ENCODE measurements at regions not wholly inside any gene's neighbourhood (a gene's known extent, or its start where the extent isn't known, plus 50 kb on each side); places are given as distances from the start of the nearest gene placed in this dataset.
"Not testable (repeated sequence)": the region's sequence is repeated elsewhere in the genome, so short reads cannot be mapped to it uniquely, and the experiment has no call there.

- Histone ChIP-seq H3K4me1 (ENCODE audit: low read length) (no peaks in the 10 kb centered on the region), H3K27me3 (ENCODE audit: low read depth, low read length) (no peaks in the 10 kb centered on the region), H4K20me1 (ENCODE audit: insufficient read depth, low read length) (no peaks in the 10 kb centered on the region), H3K9ac (ENCODE audit: low read length) (no peak overlapping the region), H3K36me3 (replicated peaks; ENCODE audit: low read depth, low read length) (no peaks in the 10 kb centered on the region), H2AFZ (ENCODE audit: low read depth, low read length) (no peak overlapping the region), H3K9me3 (ENCODE audit: insufficient read depth, low read length) (no peaks in the 10 kb centered on the region), H3K4me3 (ENCODE audit: low read length) (no peak overlapping the region), H3K79me2 (ENCODE audit: low read length) (no peaks in the 10 kb centered on the region), H3K27ac (ENCODE audit: low read length) (no peak overlapping the region), H3K4me2 (ENCODE audit: low read length) (no peak overlapping the region)
- no peak for TF ChIP-seq EZH2phosphoT487 (IDR thresholded peaks at IDR 0.05; ENCODE audit: low read depth)
- TF ChIP-seq CTCF (IDR thresholded peaks at IDR 0.05; ENCODE audit: low read depth, low read length), result no peak
These were observed 274.4 kb upstream of the TOM1L1 start for GRCh38 chr17:54626146-54626703.

GRCh38 chr17:54639426-54639825, 261.2 kb upstream of the TOM1L1 start:
- not testable (repeated sequence) for H4K20me1 ChIP-seq (ENCODE audit: insufficient read depth, low read length); H3K27me3 ChIP-seq (ENCODE audit: low read depth, low read length); H3K4me3 ChIP-seq (ENCODE audit: low read length); H2AFZ ChIP-seq (ENCODE audit: low read depth, low read length); H3K9me3 ChIP-seq (ENCODE audit: insufficient read depth, low read length); H3K27ac ChIP-seq (ENCODE audit: low read length); H3K79me2 ChIP-seq (ENCODE audit: low read length); H3K36me3 ChIP-seq (replicated peaks; ENCODE audit: low read depth, low read length); H3K9ac ChIP-seq (ENCODE audit: low read length); H3K4me1 ChIP-seq (ENCODE audit: low read length); H3K4me2 ChIP-seq (ENCODE audit: low read length)

GRCh38 chr17:54662978-54663876, 237.4 kb upstream of the TOM1L1 start:
- Histone ChIP-seq H3K79me2 (ENCODE audit: low read length) (no peaks in the 10 kb centered on the region), H4K20me1 (ENCODE audit: insufficient read depth, low read length) (no peaks in the 10 kb centered on the region), H3K4me2 (ENCODE audit: low read length) (no peak overlapping the region), H3K36me3 (replicated peaks; ENCODE audit: low read depth, low read length) (no peaks in the 10 kb centered on the region), H3K27me3 (ENCODE audit: low read depth, low read length) (no peaks in the 10 kb centered on the region), H3K4me1 (ENCODE audit: low read length) (no peaks in the 10 kb centered on the region), H3K9me3 (ENCODE audit: insufficient read depth, low read length) (no peaks in the 10 kb centered on the region), H2AFZ (ENCODE audit: low read depth, low read length) (no peak overlapping the region), H3K9ac (ENCODE audit: low read length) (no peak overlapping the region), H3K4me3 (ENCODE audit: low read length) (no peak overlapping the region), H3K27ac (ENCODE audit: low read length) (no peak overlapping the region)
- no peak for TF ChIP-seq CTCF (IDR thresholded peaks at IDR 0.05; ENCODE audit: low read depth, low read length)
- TF ChIP-seq EZH2phosphoT487 (IDR thresholded peaks at IDR 0.05; ENCODE audit: low read depth), result no peak

DNA sequence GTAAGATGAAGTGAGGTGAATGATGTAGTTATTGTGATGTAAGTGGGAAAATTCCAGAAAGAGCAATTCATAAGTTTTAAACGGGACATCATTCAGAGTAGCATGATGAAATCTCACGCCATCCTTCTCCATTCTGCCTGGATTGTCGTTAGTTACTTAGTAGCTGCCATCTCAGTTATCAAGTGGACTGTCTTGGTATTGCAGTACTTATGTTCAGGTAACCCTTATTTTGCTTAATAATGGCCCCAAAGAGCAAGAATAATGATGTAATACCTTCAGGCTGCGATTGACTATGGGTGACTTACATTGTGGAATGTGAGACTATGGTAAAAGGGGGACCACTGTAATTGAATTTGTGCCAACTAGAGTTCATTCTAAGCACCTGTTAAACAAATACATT, 234.1 kb upstream of the TOM1L1 start:
- Histone ChIP-seq H3K4me3 (ENCODE audit: low read length) (no peak overlapping the region), H3K27ac (ENCODE audit: low read length) (no peak overlapping the region), H3K9me3 (ENCODE audit: insufficient read depth, low read length) (no peaks in the 10 kb centered on the region), H3K27me3 (ENCODE audit: low read depth, low read length) (no peaks in the 10 kb centered on the region), H3K9ac (ENCODE audit: low read length) (no peak overlapping the region), H4K20me1 (ENCODE audit: insufficient read depth, low read length) (no peaks in the 10 kb centered on the region), H3K79me2 (ENCODE audit: low read length) (no peaks in the 10 kb centered on the region), H3K4me2 (ENCODE audit: low read length) (no peak overlapping the region), H3K4me1 (ENCODE audit: low read length) (no peaks in the 10 kb centered on the region), H2AFZ (ENCODE audit: low read depth, low read length) (no peak overlapping the region), H3K36me3 (replicated peaks; ENCODE audit: low read depth, low read length) (no peaks in the 10 kb centered on the region)
- TF ChIP-seq EZH2phosphoT487 (IDR thresholded peaks at IDR 0.05; ENCODE audit: low read depth), result no peak
- no peak for TF ChIP-seq CTCF (IDR thresholded peaks at IDR 0.05; ENCODE audit: low read depth, low read length)

All from OCI-LY3 (cell line).